ENCODE measurements at regions not wholly inside any gene's neighbourhood (a gene's known extent, or its start where the extent isn't known, plus 50 kb on each side); places are given as distances from the start of the nearest gene placed in this dataset.
"Not testable (repeated sequence)": the region's sequence is repeated elsewhere in the genome, so short reads cannot be mapped to it uniquely, and the experiment has no call there.

- DNase-seq = no peak
Observed at GRCh38 chr2:65939687-65940086, 495.2 kb upstream of the MEIS1 start.

GRCh38 chr2:65937379-65938160 lies 497.4 kb upstream of the MEIS1 start:
- DNase-seq = no peak

- DNase-seq = no peak
Observed at GRCh38 chr2:65934992-65935629, 499.8 kb upstream of the MEIS1 start.

- DNase-seq = no peak
Observed at GRCh38 chr2:65932571-65932970, 500.2 kb upstream of the SPRED2 start.

GRCh38 chr2:65931056-65931455 lies 498.7 kb upstream of the SPRED2 start:
- no peak for DNase-seq

GRCh38 chr2:65930259-65930658 lies 497.9 kb upstream of the SPRED2 start:
- no peak for DNase-seq

GRCh38 chr2:65929664-65930063 lies 497.3 kb upstream of the SPRED2 start:
- not testable (repeated sequence) for DNase-seq

GRCh38 chr2:65922794-65923193 lies 490.4 kb upstream of the SPRED2 start:
- DNase-seq = no peak

GRCh38 chr2:65922030-65922429 lies 489.6 kb upstream of the SPRED2 start:
- no peak for DNase-seq

- no peak for DNase-seq
Observed at GRCh38 chr2:65921116-65921515, 488.7 kb upstream of the SPRED2 start.

- no peak for DNase-seq
Observed at GRCh38 chr2:65920659-65921058, 488.3 kb upstream of the SPRED2 start.

GRCh38 chr2:65919550-65920188 lies 487.3 kb upstream of the SPRED2 start:
- no peak for DNase-seq

GRCh38 chr2:65918760-65919187 lies 486.4 kb upstream of the SPRED2 start:
- DNase-seq = no peak

- DNase-seq = no peak
Observed at GRCh38 chr2:65917986-65918385, 485.6 kb upstream of the SPRED2 start.

GRCh38 chr2:65916785-65917295 lies 484.4 kb upstream of the SPRED2 start:
- DNase-seq = no peak

GRCh38 chr2:65916177-65916576 lies 483.8 kb upstream of the SPRED2 start:
- no peak for DNase-seq

- DNase-seq = no peak
Observed at GRCh38 chr2:65915273-65915672, 482.9 kb upstream of the SPRED2 start.

- DNase-seq = no peak
Observed at GRCh38 chr2:65914244-65914786, 481.9 kb upstream of the SPRED2 start.

GRCh38 chr2:65913813-65914212 lies 481.4 kb upstream of the SPRED2 start:
- no peak for DNase-seq

GRCh38 chr2:65901756-65902155 lies 469.4 kb upstream of the SPRED2 start:
- DNase-seq = no peak

GRCh38 chr2:65896446-65896845 lies 464.0 kb upstream of the SPRED2 start:
- no peak for DNase-seq

GRCh38 chr2:65890131-65890530 lies 457.7 kb upstream of the SPRED2 start:
- not testable (repeated sequence) for DNase-seq

- DNase-seq = no peak
Observed at GRCh38 chr2:65885266-65885665, 452.9 kb upstream of the SPRED2 start.

- DNase-seq = no peak
Observed at GRCh38 chr2:65881592-65881991, 449.2 kb upstream of the SPRED2 start.
